A549 (cell line): ENCODE measurements at regions not wholly inside any gene's neighbourhood (a gene's known extent, or its start where the extent isn't known, plus 50 kb on each side); places are given as distances from the start of the nearest gene placed in this dataset.

ENCODE experiments used
- ATAC-seq, 2 experiments: fragments of 200-7000 bp in 1 of 2; fragments of >200 bp in 1 of 2; cut with Nextera tagmentation in 1 of 2; cut with Tn5 transposase in 1 of 2; 3 replicates each; pipeline versions ENCODE4 v1.8.0 to v1.9.1; 2018 to 2020; ENCODE audit warnings: mild to moderate bottlenecking in 1 of 2, moderate library complexity in 1 of 2
- CTCF ChIA-PET: fragments of 300-600 bp; sonication (Branson Sonifier 250); formaldehyde crosslinking; extraction: SDS; loops from one replicate; lab custom pipeline; 2021; ENCODE audit warnings: antibody characterized with exemption, inconsistent platforms; lab: Yijun Ruan, JAX
- POLR2A ChIA-PET: fragments of 350-600 bp; formaldehyde crosslinking; extraction: SDS; loops from one replicate; lab custom pipeline; 2021; ENCODE audit warnings: antibody characterized with exemption, inconsistent platforms; lab: Yijun Ruan, JAX
- DNase-seq, 2 experiments: peaks; one replicate each; pipeline versions ENCODE4 v3.0.0 to v3.0.0-alpha.2; 2011 to 2016; ENCODE audit warnings: low read depth in 1 of 2, low spot score in 1 of 2
- FAIRE-seq: peaks from 2 replicates; lab custom pipeline; 2011; peaks lifted over from hg19 to GRCh38; lab: Jason Lieb, UNC
- H3K27ac ChIP-seq, 2 experiments: fragments of >200 bp; sonication (Bioruptor Twin); formaldehyde crosslinking; 3 replicates each; pipeline ENCODE4 v1.5.1; 2016 to 2017
- H3K4me1 ChIP-seq: fragments of >200 bp; sonication (Bioruptor Twin); formaldehyde crosslinking; 3 replicates; pipeline ENCODE4 v1.6.1; 2016
- H3K4me2 ChIP-seq: fragments of >200 bp; sonication (Bioruptor Twin); formaldehyde crosslinking; 3 replicates; pipeline ENCODE4 v1.6.1; 2016
- H3K4me3 ChIP-seq: fragments of >200 bp; sonication (Bioruptor Twin); formaldehyde crosslinking; 3 replicates; pipeline ENCODE4 v1.5.1; 2016
- H3K9me3 ChIP-seq: fragments of >200 bp; sonication (Bioruptor Twin); formaldehyde crosslinking; 3 replicates; pipeline ENCODE4 v1.6.1; 2016
- CBX8 ChIP-seq: fragments of 200-600 bp; sonication (generic); IDR thresholded peaks from 2 replicates; pipeline ENCODE4 v1.6.1; 2016
- EHMT2 ChIP-seq: fragments of 200-600 bp; sonication (generic); IDR thresholded peaks from 2 replicates; pipeline ENCODE4 v1.6.1; 2016; ENCODE audit warnings: antibody characterized with exemption, low read depth, mild to moderate bottlenecking, moderate library complexity
- EP300 ChIP-seq, 2 experiments: fragments of >200 bp; sonication (Bioruptor Twin); formaldehyde crosslinking; IDR thresholded peaks; 2 replicates in 1 of 2; 3 replicates in 1 of 2; pipeline ENCODE4 v1.6.1; 2016 to 2017
- FOSB ChIP-seq: fragments of 250-450 bp; sonication (Bioruptor Pico); IDR thresholded peaks from 2 replicates; pipeline ENCODE4 v1.5.0; 2020; ENCODE audit warnings: mild to moderate bottlenecking, moderate library complexity
- GATA3 ChIP-seq: IDR thresholded peaks from 2 replicates; pipeline ENCODE4 v1.6.1; 2012; ENCODE audit warnings: borderline replicate concordance
- HDAC2 ChIP-seq: fragments of 200-600 bp; sonication (generic); IDR thresholded peaks from 2 replicates; pipeline ENCODE4 v1.6.1; 2016
- HEYL ChIP-seq: fragments of 250-450 bp; sonication (Bioruptor Pico); IDR thresholded peaks from 2 replicates; pipeline ENCODE4 v1.8.0; 2021; ENCODE audit warnings: mild to moderate bottlenecking, moderate library complexity
- HOXB13 ChIP-seq: fragments of 250-450 bp; sonication (Bioruptor Pico); IDR thresholded peaks from 2 replicates; pipeline ENCODE4 v1.5.0; 2020; ENCODE audit warnings: low read depth, mild to moderate bottlenecking, moderate library complexity
- HOXB5 ChIP-seq: fragments of 250-450 bp; sonication (Bioruptor Pico); IDR thresholded peaks from 2 replicates; pipeline ENCODE4 v1.5.0; 2020; ENCODE audit warnings: mild to moderate bottlenecking, moderate library complexity
- JUN ChIP-seq, 2 experiments: fragments of >200 bp; sonication (Bioruptor Twin); formaldehyde crosslinking; IDR thresholded peaks; 2 replicates in 1 of 2; 3 replicates in 1 of 2; pipeline ENCODE4 v1.6.1; 2016 to 2017
- JUNB ChIP-seq: fragments of >200 bp; sonication (Bioruptor Twin); formaldehyde crosslinking; IDR thresholded peaks from 2 replicates; pipeline ENCODE4 v1.6.1; 2016
- KDM5A ChIP-seq: fragments of 200-600 bp; sonication (generic); IDR thresholded peaks from 2 replicates; pipeline ENCODE4 v1.6.1; 2016; ENCODE audit warnings: antibody characterized with exemption, mild to moderate bottlenecking
- MYC ChIP-seq: IDR thresholded peaks from 2 replicates; pipeline ENCODE4 v1.6.1; 2012; ENCODE audit warnings: mild to moderate bottlenecking, inconsistent platforms, low read length, improper control_type of control experiment, borderline replicate concordance
- NFE2L2 ChIP-seq: fragments of 150-350 bp; conservative IDR thresholded peaks from 2 replicates; pipeline ENCODE4 v1.6.1; 2014; ENCODE audit warnings: low read length
- NPAS2 ChIP-seq: fragments of 250-450 bp; sonication (Bioruptor Pico); IDR thresholded peaks from 2 replicates; pipeline ENCODE4 v1.8.0; 2022; ENCODE audit warnings: mild to moderate bottlenecking, moderate library complexity, borderline replicate concordance
- NR3C1 ChIP-seq: fragments of >200 bp; sonication (Bioruptor Twin); formaldehyde crosslinking; IDR thresholded peaks from 3 replicates; pipeline ENCODE4 v1.6.1; 2017
- PHF8 ChIP-seq: fragments of 200-600 bp; sonication (generic); IDR thresholded peaks from 2 replicates; pipeline ENCODE4 v1.6.1; 2016; ENCODE audit warnings: low read depth, mild to moderate bottlenecking, antibody characterized with exemption, moderate library complexity, borderline replicate concordance
- POLR2A ChIP-seq: IDR thresholded peaks from 2 replicates; pipeline ENCODE4 v1.6.1; 2012; ENCODE audit warnings: mild to moderate bottlenecking, low read length
- POLR2AphosphoS2 ChIP-seq: conservative IDR thresholded peaks from 2 replicates; pipeline ENCODE4 v1.6.1; 2012; ENCODE audit warnings: low read length, improper control_type of control experiment, inconsistent platforms
- RCOR1 ChIP-seq: fragments of 150-350 bp; IDR thresholded peaks from 2 replicates; pipeline ENCODE4 v1.6.1; 2014; ENCODE audit warnings: antibody characterized with exemption, low read length, low read depth
- RNF2 ChIP-seq: fragments of 200-600 bp; sonication (generic); IDR thresholded peaks from 2 replicates; pipeline ENCODE4 v1.6.1; 2016; ENCODE audit warnings: low read depth, mild to moderate bottlenecking, antibody characterized with exemption, moderate library complexity, borderline replicate concordance
- SMC3 ChIP-seq: fragments of >200 bp; sonication (Bioruptor Twin); formaldehyde crosslinking; IDR thresholded peaks from 3 replicates; pipeline ENCODE4 v1.6.1; 2018; ENCODE audit warnings: inconsistent platforms
- SREBF2 ChIP-seq: fragments of 450-650 bp; IDR thresholded peaks from 2 replicates; pipeline ENCODE4 v1.6.1; 2014; ENCODE audit warnings: mild to moderate bottlenecking, moderate library complexity
- ZFP36 ChIP-seq: fragments of 450-650 bp; IDR thresholded peaks from 2 replicates; pipeline ENCODE4 v1.6.1; 2014; ENCODE audit warnings: borderline replicate concordance; ENCODE audit not compliant: partially characterized antibody
- ZSCAN20 ChIP-seq: fragments of 250-450 bp; sonication (Bioruptor Pico); IDR thresholded peaks from 2 replicates; pipeline ENCODE4 v1.8.0; 2022; ENCODE audit warnings: mild to moderate bottlenecking, moderate library complexity
- WGBS: methylation state at CpG from one replicate; pipeline ENCODE4 v1.1.6; 2017; ENCODE audit errors: missing lambda C conversion rate; 5-methylcytosine and 5-hydroxymethylcytosine counted together
- TF ChIP-seq, protein P1 (sequence below): IDR thresholded peaks from 2 replicates; pipeline ENCODE4 v1.6.1; 2012; ENCODE audit warnings: low read depth, borderline replicate concordance
- TF ChIP-seq, protein P2 (sequence below): IDR thresholded peaks from 2 replicates; pipeline ENCODE4 v1.6.1; 2012
- TF ChIP-seq, protein P3 (sequence below): fragments of 250-450 bp; sonication (Bioruptor Pico); IDR thresholded peaks from 2 replicates; pipeline ENCODE4 v1.5.0; 2021; ENCODE audit warnings: mild to moderate bottlenecking, moderate library complexity, borderline replicate concordance
- TF ChIP-seq, protein P4 (sequence below): fragments of >200 bp; sonication (Bioruptor Twin); formaldehyde crosslinking; IDR thresholded peaks from 2 replicates; pipeline ENCODE4 v1.6.1; 2016
- TF ChIP-seq, protein P5 (sequence below): fragments of >200 bp; sonication (Bioruptor Twin); formaldehyde crosslinking; IDR thresholded peaks from 3 replicates; pipeline ENCODE4 v1.5.1; 2016
- TF ChIP-seq, protein P6 (sequence below): fragments of >200 bp; sonication (Bioruptor Twin); formaldehyde crosslinking; IDR thresholded peaks from 3 replicates; pipeline ENCODE4 v1.6.1; 2016
- TF ChIP-seq, protein P7 (sequence below): fragments of 150-350 bp; IDR thresholded peaks from 2 replicates; pipeline ENCODE4 v1.6.1; 2014; ENCODE audit warnings: low read depth, mild to moderate bottlenecking, low read length

DNA sequence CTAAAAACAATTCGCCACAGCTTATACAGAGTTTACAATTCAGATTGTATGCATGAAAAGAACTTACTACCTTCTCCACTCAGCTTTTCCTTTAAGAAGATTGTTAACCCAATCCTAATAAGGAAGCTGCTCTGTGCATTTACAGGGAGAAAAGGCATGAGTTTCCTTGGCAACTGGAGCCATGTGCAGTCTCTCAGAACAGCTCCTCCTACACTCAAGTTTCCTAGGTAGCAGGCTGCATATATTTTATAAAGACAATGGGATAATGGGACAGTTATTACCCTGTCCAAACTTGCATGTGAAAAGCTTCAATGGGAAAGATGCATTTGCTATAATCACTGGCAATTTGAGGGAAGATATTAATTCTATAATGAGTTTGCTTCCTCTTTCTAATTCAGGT, 125.5 kb upstream of the TRPC4 start:
- Histone ChIP-seq H3K4me3 (no peak overlapping the region), H3K9me3 (no peaks in the 10 kb centered on the region)
- CTCF ChIA-PET, result no interaction called here
- POLR2A ChIA-PET, result no interaction called here
- TF ChIP-seq RCOR1 (no peak), SMC3 (no peak), HOXB13 (CRISPR knock-in tag) (no peak), GATA3 (no peak), POLR2A (no peak), EHMT2 (no peak), KDM5A (no peak), MYC (no peak), RNF2 (no peak), HOXB5 (CRISPR knock-in tag) (no peak), HDAC2 (no peak), ZSCAN20 (CRISPR knock-in tag) (no peak)
- TF ChIP-seq, protein P1, sequence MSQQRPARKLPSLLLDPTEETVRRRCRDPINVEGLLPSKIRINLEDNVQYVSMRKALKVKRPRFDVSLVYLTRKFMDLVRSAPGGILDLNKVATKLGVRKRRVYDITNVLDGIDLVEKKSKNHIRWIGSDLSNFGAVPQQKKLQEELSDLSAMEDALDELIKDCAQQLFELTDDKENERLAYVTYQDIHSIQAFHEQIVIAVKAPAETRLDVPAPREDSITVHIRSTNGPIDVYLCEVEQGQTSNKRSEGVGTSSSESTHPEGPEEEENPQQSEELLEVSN, result no peak
- TF ChIP-seq, protein P2, sequence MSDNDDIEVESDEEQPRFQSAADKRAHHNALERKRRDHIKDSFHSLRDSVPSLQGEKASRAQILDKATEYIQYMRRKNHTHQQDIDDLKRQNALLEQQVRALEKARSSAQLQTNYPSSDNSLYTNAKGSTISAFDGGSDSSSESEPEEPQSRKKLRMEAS, result no peak
- TF ChIP-seq, protein P3, sequence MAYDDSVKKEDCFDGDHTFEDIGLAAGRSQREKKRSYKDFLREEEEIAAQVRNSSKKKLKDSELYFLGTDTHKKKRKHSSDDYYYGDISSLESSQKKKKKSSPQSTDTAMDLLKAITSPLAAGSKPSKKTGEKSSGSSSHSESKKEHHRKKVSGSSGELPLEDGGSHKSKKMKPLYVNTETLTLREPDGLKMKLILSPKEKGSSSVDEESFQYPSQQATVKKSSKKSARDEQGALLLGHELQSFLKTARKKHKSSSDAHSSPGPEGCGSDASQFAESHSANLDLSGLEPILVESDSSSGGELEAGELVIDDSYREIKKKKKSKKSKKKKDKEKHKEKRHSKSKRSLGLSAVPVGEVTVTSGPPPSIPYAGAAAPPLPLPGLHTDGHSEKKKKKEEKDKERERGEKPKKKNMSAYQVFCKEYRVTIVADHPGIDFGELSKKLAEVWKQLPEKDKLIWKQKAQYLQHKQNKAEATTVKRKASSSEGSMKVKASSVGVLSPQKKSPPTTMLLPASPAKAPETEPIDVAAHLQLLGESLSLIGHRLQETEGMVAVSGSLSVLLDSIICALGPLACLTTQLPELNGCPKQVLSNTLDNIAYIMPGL, result no peak
- TF ChIP-seq, protein P4, sequence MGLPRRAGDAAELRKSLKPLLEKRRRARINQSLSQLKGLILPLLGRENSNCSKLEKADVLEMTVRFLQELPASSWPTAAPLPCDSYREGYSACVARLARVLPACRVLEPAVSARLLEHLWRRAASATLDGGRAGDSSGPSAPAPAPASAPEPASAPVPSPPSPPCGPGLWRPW, result no peak
- TF ChIP-seq, protein P5, sequence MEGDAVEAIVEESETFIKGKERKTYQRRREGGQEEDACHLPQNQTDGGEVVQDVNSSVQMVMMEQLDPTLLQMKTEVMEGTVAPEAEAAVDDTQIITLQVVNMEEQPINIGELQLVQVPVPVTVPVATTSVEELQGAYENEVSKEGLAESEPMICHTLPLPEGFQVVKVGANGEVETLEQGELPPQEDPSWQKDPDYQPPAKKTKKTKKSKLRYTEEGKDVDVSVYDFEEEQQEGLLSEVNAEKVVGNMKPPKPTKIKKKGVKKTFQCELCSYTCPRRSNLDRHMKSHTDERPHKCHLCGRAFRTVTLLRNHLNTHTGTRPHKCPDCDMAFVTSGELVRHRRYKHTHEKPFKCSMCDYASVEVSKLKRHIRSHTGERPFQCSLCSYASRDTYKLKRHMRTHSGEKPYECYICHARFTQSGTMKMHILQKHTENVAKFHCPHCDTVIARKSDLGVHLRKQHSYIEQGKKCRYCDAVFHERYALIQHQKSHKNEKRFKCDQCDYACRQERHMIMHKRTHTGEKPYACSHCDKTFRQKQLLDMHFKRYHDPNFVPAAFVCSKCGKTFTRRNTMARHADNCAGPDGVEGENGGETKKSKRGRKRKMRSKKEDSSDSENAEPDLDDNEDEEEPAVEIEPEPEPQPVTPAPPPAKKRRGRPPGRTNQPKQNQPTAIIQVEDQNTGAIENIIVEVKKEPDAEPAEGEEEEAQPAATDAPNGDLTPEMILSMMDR, result no peak
- TF ChIP-seq, protein P6, sequence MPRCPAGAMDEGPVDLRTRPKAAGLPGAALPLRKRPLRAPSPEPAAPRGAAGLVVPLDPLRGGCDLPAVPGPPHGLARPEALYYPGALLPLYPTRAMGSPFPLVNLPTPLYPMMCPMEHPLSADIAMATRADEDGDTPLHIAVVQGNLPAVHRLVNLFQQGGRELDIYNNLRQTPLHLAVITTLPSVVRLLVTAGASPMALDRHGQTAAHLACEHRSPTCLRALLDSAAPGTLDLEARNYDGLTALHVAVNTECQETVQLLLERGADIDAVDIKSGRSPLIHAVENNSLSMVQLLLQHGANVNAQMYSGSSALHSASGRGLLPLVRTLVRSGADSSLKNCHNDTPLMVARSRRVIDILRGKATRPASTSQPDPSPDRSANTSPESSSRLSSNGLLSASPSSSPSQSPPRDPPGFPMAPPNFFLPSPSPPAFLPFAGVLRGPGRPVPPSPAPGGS, result no peak
- TF ChIP-seq, protein P7, sequence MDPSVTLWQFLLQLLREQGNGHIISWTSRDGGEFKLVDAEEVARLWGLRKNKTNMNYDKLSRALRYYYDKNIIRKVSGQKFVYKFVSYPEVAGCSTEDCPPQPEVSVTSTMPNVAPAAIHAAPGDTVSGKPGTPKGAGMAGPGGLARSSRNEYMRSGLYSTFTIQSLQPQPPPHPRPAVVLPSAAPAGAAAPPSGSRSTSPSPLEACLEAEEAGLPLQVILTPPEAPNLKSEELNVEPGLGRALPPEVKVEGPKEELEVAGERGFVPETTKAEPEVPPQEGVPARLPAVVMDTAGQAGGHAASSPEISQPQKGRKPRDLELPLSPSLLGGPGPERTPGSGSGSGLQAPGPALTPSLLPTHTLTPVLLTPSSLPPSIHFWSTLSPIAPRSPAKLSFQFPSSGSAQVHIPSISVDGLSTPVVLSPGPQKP, result no peak
- TF ChIP-seq, all 56 proteins: peak for 0
- ATAC-seq (no peak), FAIRE-seq (no peak), DNase-seq (no peak)
- H3K27ac ChIP-seq, result no peak overlapping the region
- H3K4me2 ChIP-seq, result no peak overlapping the region
- WGBS, result 0% methylated on average over 1 of the region's 1 CpG
- no peaks in the 10 kb centered on the region for H3K4me1 ChIP-seq

DNA sequence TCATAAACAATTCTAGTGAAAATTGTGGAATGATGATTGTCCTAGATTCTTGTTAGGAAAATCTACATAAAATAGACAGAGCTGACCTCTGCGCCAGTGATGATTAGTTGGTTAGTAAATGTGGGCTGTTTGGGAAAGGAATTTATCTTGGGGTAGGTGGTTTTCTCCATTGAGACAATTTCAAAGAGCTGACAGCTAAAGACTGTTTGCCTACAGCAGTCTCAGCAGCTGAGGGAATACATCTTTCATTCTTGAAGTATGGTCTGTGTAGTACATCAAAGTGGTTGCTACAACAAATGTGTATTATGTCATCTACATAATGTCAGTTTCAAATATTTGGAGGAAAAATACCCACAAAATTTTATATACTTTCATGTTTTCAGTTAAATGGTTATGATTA, 117.2 kb upstream of the TRPC4 start:
- CTCF ChIA-PET, result no interaction called here
- H3K4me2 ChIP-seq, result no peak overlapping the region
- ATAC-seq, result no peak
- H3K27ac ChIP-seq, result no peak overlapping the region
- FAIRE-seq, result no peak
- DNase-seq, result no peak
- 79% methylated on average over 1 of the region's 1 CpG for WGBS
- H3K4me3 ChIP-seq, result no peak overlapping the region
- no peaks in the 10 kb centered on the region for H3K4me1 ChIP-seq
- no peaks in the 10 kb centered on the region for H3K9me3 ChIP-seq
- POLR2A ChIA-PET, result no interaction called here
- no peak for TF ChIP-seq POLR2A
- no peak for TF ChIP-seq KDM5A
- no peak for TF ChIP-seq PHF8
- no peak for TF ChIP-seq NPAS2
- TF ChIP-seq NFE2L2, result no peak
- TF ChIP-seq GATA3, result no peak
- no peak for TF ChIP-seq HDAC2
- no peak for TF ChIP-seq FOSB (CRISPR knock-in tag)
- no peak for TF ChIP-seq NR3C1
- TF ChIP-seq JUN (IDR thresholded peaks at IDR 0.05), result no peak
- no peak for TF ChIP-seq ZSCAN20 (CRISPR knock-in tag)
- TF ChIP-seq EP300 (IDR thresholded peaks at IDR 0.05), result no peak
- no peak for TF ChIP-seq POLR2AphosphoS2
- TF ChIP-seq CBX8, result no peak
- no peak for TF ChIP-seq SREBF2
- no peak for TF ChIP-seq RNF2
- no peak for TF ChIP-seq ZFP36
- no peak for TF ChIP-seq HEYL (CRISPR knock-in tag)
- TF ChIP-seq JUNB, result no peak
